GM12872 (cell line): ENCODE measurements at regions not wholly inside any gene's neighbourhood (a gene's known extent, or its start where the extent isn't known, plus 50 kb on each side); places are given as distances from the start of the nearest gene placed in this dataset.

Experiments used
- TF ChIP-seq, protein P1 (sequence below): IDR thresholded peaks from 3 replicates; pipeline ENCODE4 v1.5.1; 2011; ENCODE audit warnings: low read depth, mild to moderate bottlenecking, low read length, moderate library complexity; ENCODE audit not compliant: insufficient read depth

DNA sequence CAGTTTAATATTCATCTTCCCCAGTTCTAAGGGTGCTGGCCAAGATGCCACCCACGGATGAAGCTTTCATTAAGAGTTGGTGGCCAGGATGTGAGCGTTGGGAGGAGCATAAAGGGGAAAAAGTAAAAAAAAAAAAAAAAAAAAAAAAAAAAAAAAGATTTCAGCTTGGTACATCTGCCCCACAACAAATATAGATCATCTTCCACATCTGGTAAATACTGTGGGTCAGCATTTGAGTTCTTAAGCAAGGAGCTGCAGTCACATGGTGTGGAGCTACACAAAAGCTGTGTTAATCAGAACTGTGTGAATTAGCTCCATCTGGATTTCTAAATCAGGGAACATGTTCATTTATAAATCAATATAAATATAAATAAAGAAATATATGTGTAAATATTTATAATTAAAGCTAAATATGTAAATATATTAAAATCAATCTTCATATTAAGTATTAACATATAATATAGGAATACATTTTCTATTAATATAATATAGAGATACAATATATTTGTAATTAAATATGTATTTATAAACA is 262.3 kb downstream of the NUAK1 start:
- TF ChIP-seq, protein P1, sequence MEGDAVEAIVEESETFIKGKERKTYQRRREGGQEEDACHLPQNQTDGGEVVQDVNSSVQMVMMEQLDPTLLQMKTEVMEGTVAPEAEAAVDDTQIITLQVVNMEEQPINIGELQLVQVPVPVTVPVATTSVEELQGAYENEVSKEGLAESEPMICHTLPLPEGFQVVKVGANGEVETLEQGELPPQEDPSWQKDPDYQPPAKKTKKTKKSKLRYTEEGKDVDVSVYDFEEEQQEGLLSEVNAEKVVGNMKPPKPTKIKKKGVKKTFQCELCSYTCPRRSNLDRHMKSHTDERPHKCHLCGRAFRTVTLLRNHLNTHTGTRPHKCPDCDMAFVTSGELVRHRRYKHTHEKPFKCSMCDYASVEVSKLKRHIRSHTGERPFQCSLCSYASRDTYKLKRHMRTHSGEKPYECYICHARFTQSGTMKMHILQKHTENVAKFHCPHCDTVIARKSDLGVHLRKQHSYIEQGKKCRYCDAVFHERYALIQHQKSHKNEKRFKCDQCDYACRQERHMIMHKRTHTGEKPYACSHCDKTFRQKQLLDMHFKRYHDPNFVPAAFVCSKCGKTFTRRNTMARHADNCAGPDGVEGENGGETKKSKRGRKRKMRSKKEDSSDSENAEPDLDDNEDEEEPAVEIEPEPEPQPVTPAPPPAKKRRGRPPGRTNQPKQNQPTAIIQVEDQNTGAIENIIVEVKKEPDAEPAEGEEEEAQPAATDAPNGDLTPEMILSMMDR, result no peak

DNA sequence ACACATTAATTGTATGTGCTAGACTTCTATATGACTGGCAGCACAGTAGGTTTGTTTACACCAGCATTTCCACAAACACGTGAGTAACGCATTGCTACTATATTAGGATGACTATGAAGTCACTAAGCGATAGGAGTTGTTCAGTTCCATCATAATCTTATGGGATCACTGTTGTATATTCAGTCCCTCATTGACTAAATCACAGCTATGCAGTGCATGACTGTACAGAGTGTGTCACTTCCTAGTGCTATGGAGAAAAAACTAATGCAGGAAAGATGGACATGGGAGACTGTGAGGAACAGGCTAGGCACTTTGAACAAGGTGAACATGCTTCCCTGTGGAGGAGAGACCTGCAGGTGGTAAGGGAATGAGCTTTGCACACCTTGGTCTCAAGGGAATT is 259.8 kb downstream of the NUAK1 start:
- TF ChIP-seq, protein P1, result no peak

DNA sequence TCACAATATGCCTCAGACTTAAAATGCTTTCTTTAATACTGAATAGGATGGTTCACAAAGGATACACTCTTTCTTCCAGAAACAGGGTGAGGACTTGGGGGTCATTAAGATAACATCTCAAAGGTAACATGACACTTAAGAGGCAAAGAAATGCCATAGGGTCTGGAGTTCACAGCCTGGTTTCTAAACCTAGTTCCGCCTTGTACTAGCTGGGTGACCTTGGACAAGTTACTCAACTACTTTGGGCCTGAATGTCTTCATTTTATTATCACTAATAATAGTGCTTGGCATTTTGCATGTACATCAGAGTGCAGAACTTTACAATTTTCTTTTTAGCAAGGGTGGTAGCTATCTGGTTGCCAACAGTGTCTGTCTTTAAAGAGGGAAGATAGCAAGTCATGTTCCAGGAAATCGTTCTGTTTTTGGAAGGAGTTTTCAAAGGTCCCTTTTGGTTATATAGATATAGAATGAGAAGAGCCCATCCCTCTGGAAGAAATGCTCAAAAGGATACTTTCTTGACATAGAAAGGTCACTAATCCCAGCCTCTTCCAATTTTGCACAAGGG is 257.8 kb downstream of the NUAK1 start:
- TF ChIP-seq, protein P1, result no peak

DNA sequence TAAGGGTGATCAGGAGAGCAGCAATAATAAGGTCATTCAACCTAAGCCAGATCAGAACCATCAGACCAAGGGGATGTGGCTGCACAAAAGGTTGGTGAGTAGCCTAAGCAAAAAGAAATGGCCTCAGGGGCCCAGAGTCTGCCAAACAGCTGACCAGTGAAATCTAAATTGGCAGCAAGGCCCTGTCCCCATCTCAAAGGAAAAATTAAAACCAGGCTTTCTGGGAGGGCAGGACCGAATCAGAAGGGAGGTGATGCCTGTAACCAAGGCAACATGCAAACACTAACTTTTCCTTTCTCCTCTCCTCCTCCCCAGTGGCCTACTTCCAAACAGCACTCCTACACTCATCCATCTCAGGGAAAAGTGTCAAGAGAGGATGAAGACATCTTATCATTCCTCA is 256.4 kb downstream of the NUAK1 start:
- TF ChIP-seq, protein P1, result no peak

DNA sequence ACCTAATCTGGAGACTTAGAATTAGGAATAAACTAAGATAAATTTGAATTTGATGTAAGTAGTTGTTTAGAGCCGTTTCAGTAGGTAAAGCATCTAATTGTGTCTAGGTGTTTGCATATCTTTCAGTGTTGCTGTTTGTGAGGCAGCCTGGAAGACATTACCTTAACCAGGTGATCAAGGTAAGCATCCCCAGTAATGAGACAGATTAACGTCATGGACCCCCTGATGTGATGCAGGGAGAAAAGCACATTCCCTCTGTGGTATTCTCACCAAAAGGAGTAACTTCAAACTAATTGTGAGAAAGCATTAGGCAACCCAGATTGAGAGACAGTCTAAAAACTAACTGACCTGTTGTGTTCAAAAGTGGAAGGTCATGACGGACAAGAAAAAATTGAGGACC is 251.6 kb downstream of the NUAK1 start:
- TF ChIP-seq, protein P1, result no peak

DNA sequence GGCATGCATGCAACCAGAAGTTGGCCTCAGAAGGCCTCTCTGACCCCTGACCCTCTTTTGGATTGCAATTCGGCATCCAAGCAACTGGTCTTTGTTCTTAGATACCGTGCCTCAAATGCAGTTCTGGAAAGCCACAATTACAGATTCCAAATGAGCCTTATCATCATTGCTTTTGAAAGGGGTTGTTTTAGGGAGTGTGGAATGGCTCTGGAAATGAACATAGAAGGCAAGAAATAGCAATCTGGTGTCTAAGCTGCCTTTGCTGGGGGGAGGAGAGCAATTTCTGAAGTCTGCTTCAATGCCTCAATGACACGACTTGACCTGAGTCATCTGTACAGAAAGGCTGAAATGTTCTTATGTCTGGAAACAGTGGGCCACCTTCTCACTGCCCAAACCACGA is 250.1 kb downstream of the NUAK1 start:
- TF ChIP-seq, protein P1, result no peak

DNA sequence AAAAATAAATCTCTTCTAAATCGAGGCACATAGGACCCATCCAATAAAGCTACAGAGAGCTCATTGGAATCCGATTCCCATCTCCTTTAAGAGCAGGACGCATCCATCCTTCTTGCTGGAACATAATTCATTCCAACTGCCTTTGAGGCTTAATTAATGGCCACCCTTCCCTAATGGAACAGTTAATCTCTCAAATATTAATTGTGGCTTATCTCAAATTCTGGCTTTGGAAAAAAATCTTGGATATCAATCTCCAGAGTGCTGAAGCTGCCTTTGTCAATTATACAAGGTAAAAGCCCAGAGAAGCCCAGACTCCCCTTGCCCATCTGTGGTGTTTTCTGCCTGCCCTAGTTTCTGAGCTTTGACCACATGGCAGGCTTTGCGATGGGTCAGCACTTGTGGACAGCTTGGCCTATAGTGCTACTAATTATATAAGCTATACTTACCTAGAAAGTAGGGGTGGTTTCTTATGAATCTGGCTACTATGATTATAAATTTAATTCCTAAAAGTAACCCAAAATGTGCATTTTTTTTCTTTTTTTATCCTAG is 246.3 kb downstream of the NUAK1 start:
- TF ChIP-seq, protein P1, result no peak
